OCI-LY1 (cell line): ENCODE measurements at regions not wholly inside any gene's neighbourhood (a gene's known extent, or its start where the extent isn't known, plus 50 kb on each side); places are given as distances from the start of the nearest gene placed in this dataset.

ENCODE experiments used
- CTCF ChIP-seq: fragments of 200-600 bp; sonication (generic), shearing (Covaris generic); IDR thresholded peaks from 2 replicates; pipeline ENCODE4 v1.5.1; 2017; ENCODE audit warnings: mild to moderate bottlenecking, antibody characterized with exemption, low read length, moderate library complexity, mixed read lengths
- EZH2 ChIP-seq: fragments of 200-600 bp; sonication (generic), shearing (Covaris generic); IDR thresholded peaks from 2 replicates; pipeline ENCODE4 v1.8.0; 2017; ENCODE audit warnings: borderline replicate concordance, mixed run types, mild to moderate bottlenecking, antibody characterized with exemption, low read length, moderate library complexity, mixed read lengths

- TF ChIP-seq CTCF = no peak
- no peak for TF ChIP-seq EZH2
Measured at GRCh38 chr13:53683146-53683545, 654.5 kb downstream of the OLFM4 start.
